ENCODE measurements at regions not wholly inside any gene's neighbourhood (a gene's known extent, or its start where the extent isn't known, plus 50 kb on each side); places are given as distances from the start of the nearest gene placed in this dataset.

DNA sequence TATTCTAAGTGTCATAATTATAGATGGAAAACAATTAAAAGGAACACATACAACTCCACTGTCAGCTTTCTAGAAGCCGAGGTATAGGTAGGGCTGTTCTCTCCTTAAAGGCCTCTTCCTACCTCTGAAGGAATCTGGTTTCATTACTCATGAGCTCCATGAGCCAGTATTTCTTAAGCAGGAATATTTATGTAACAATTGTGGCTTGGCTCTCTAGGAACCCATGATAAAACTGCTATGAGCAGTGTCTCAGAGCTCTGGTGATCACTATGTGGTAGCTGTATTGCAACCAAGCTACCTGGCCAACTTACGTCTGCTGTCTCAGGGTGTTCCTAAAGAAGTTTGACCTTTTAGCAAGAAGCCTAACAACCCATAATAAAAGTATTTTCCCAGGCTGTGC lies 157.7 kb downstream of the CEP120 start:
- no peaks in the 10 kb centered on the region for H3K27me3 ChIP-seq (replicated peaks in 1 of 4; ENCODE audit: control insufficient read depth in 3 of 4, extremely low read depth in 1 of 4, insufficient read depth in 3 of 4, low read length in 3 of 4)
- no peak overlapping the region for H2BK12ac ChIP-seq (ENCODE audit: low read depth, low read length)
- H2AFZ ChIP-seq (ENCODE audit: low read length) = no peak overlapping the region
- H3K79me2 ChIP-seq (ENCODE audit: control insufficient read depth in 1 of 2, insufficient read depth in 2 of 2, low read length in 2 of 2) = no peaks in the 10 kb centered on the region
- no peak overlapping the region for H3K14ac ChIP-seq (ENCODE audit: insufficient read length)
- no peak overlapping the region for H3K18ac ChIP-seq (ENCODE audit: extremely low read depth, low read length)
- TF ChIP-seq SIN3A (conservative IDR thresholded peaks at IDR 0.05 in 1 of 2, IDR thresholded peaks at IDR 0.05 in 1 of 2; ENCODE audit: low read depth in 1 of 2, low read length in 2 of 2) = no peak
- TF ChIP-seq CBX8 (IDR thresholded peaks at IDR 0.05; ENCODE audit: borderline replicate concordance, low read depth, low read length) = no peak
- no peak for TF ChIP-seq CEBPB (IDR thresholded peaks at IDR 0.05; ENCODE audit: low read depth, low read length)
- H3K4me3 ChIP-seq (ENCODE audit: extremely low read depth in 1 of 4, insufficient read depth in 2 of 4, low read depth in 3 of 4, low read length in 4 of 4) = no peak overlapping the region
- H3K9ac ChIP-seq (replicated peaks in 1 of 4; ENCODE audit: extremely low read depth in 1 of 4, low read depth in 3 of 4, low read length in 3 of 4) = no peak overlapping the region
- ChIA-PET POLR2A (ENCODE audit: partially characterized antibody) (no interaction called here), CTCF (ENCODE audit: partially characterized antibody) (interaction anchor here (0.7 kb wide), 1 partner anchor 9 kb away, joined by 3 read pairs; no protein-coding TSS in a partner anchor)
- H3K79me1 ChIP-seq (ENCODE audit: low read depth, low read length) = no peaks in the 10 kb centered on the region
- no peak overlapping the region for H2BK20ac ChIP-seq (ENCODE audit: low read length)
- no peaks in the 10 kb centered on the region for H4K20me1 ChIP-seq (replicated peaks in 1 of 2; ENCODE audit: control insufficient read depth in 1 of 2, insufficient read depth in 2 of 2, low read length in 2 of 2)
- no peak overlapping the region for H2AK5ac ChIP-seq (ENCODE audit: low read depth, low read length)
- no peak overlapping the region for H2BK15ac ChIP-seq (ENCODE audit: low read length)
- no peak overlapping the region for H4K8ac ChIP-seq (ENCODE audit: extremely low read depth, insufficient read depth, low read length)
- no peak for FAIRE-seq
- H3K23ac ChIP-seq (ENCODE audit: insufficient read length) = no peak overlapping the region
- no peaks in the 10 kb centered on the region for H3K9me3 ChIP-seq (ENCODE audit: insufficient read depth in 2 of 2, low read depth in 1 of 2, low read length in 1 of 2)
- no peak overlapping the region for H3K4ac ChIP-seq (replicated peaks; ENCODE audit: insufficient read length, low read depth, low read length)
- no peak overlapping the region for H4K91ac ChIP-seq (replicated peaks; ENCODE audit: insufficient read length, low read length)
- no peaks in the 10 kb centered on the region for H3K23me2 ChIP-seq (ENCODE audit: low read depth, low read length)
- no peak overlapping the region for H2BK120ac ChIP-seq (replicated peaks; ENCODE audit: low read depth, low read length)
- DNase-seq (ENCODE audit: low read depth in 1 of 2, low spot score in 2 of 2) = no peak
- H3K4me1 ChIP-seq (replicated peaks in 1 of 4; ENCODE audit: control insufficient read depth in 3 of 4, insufficient read depth in 4 of 4, low read length in 3 of 4) = peaks cover 0 to 6% (median 0%) of the 10 kb centered on the region in 4 experiments; a peak in 2 of 7 replicates
- H3K4me2 ChIP-seq (ENCODE audit: insufficient read depth in 1 of 2, low read depth in 2 of 2, low read length in 2 of 2) = no peak overlapping the region
- H3K36me3 ChIP-seq (ENCODE audit: control insufficient read depth in 2 of 4, insufficient read depth in 4 of 4, low read length in 3 of 4) = no peaks in the 10 kb centered on the region
- no peak overlapping the region for H2BK5ac ChIP-seq (ENCODE audit: low read depth, low read length)
- WGBS, 2 experiments (ENCODE audit: extremely low coverage in 1 of 2, insufficient coverage in 1 of 2, insufficient read length in 1 of 2, insufficient replicate concordance in 2 of 2, low coverage in 1 of 2, low lambda C conversion rate in 2 of 2, missing lambda C conversion rate in 1 of 2) = 88% methylated on average over 2 of the region's 2 CpGs; no CpG with 5 or more reads in 1 of the 2 experiments
- H4K5ac ChIP-seq (ENCODE audit: insufficient read length, low read depth, low read length) = no peak overlapping the region
- no peak overlapping the region for H3K27ac ChIP-seq (ENCODE audit: low read depth, low read length)
- no peak overlapping the region for H3K56ac ChIP-seq (replicated peaks; ENCODE audit: insufficient read length, low read depth, low read length)
